Loucy (cell line): ENCODE measurements at regions not wholly inside any gene's neighbourhood (a gene's known extent, or its start where the extent isn't known, plus 50 kb on each side); places are given as distances from the start of the nearest gene placed in this dataset.

Source experiments
- CTCF ChIP-seq: fragments of 200-600 bp; sonication (generic); conservative IDR thresholded peaks from 2 replicates; pipeline ENCODE4 v1.5.1; 2014; ENCODE audit warnings: mild to moderate bottlenecking, antibody characterized with exemption, low read length
- EZH2phosphoT487 ChIP-seq: fragments of 200-600 bp; IDR thresholded peaks from 2 replicates; pipeline ENCODE4 v1.6.1; 2018; ENCODE audit warnings: antibody characterized with exemption, mild to moderate bottlenecking, moderate library complexity, borderline replicate concordance

- no peak for TF ChIP-seq CTCF
- TF ChIP-seq EZH2phosphoT487, result no peak
Observed at GRCh38 chr9:24738421-24738961, 192.8 kb upstream of the IZUMO3 start.
